ENCODE measurements at regions not wholly inside any gene's neighbourhood (a gene's known extent, or its start where the extent isn't known, plus 50 kb on each side); places are given as distances from the start of the nearest gene placed in this dataset.

GRCh38 chr18:4987452-4988405 lies 209.3 kb downstream of the AKAIN1 start:
- Histone ChIP-seq H3K4me2 (ENCODE audit: low read depth, low read length, poor library complexity, severe bottlenecking) (no peak overlapping the region), H3K4me1 (ENCODE audit: insufficient read depth, low read length, poor library complexity, severe bottlenecking) (no peaks in the 10 kb centered on the region), H3F3A (ENCODE audit: low read depth) (no peaks in the 10 kb centered on the region), H3K79me2 (ENCODE audit: insufficient read depth, low read length) (no peaks in the 10 kb centered on the region), H2AFZ (ENCODE audit: low read length) (no peak overlapping the region), H3K9ac (ENCODE audit: low read depth, low read length, poor library complexity, severe bottlenecking) (no peak overlapping the region), H3K36me3 (ENCODE audit: insufficient read depth, low read length) (no peaks in the 10 kb centered on the region), H3K27me3 (ENCODE audit: insufficient read depth, low read length, poor library complexity, severe bottlenecking) (no peaks in the 10 kb centered on the region), H3K4me3 (ENCODE audit: low read length, poor library complexity, severe bottlenecking) (no peak overlapping the region), H4K20me1 (ENCODE audit: insufficient read depth, low read length, poor library complexity, severe bottlenecking) (no peaks in the 10 kb centered on the region), H3K9me3 (ENCODE audit: insufficient read depth, low read depth, low read length) (peaks cover 11% of the 10 kb centered on the region; the same call in 1 of the 2 replicates), H3K9me2 (replicated peaks; ENCODE audit: low read depth, low read length) (no peaks in the 10 kb centered on the region)
- no peak for TF ChIP-seq CTCF (conservative IDR thresholded peaks at IDR 0.05; ENCODE audit: low read length)
- TF ChIP-seq EZH2phosphoT487 (IDR thresholded peaks at IDR 0.05; ENCODE audit: borderline replicate concordance) = no peak

DNA sequence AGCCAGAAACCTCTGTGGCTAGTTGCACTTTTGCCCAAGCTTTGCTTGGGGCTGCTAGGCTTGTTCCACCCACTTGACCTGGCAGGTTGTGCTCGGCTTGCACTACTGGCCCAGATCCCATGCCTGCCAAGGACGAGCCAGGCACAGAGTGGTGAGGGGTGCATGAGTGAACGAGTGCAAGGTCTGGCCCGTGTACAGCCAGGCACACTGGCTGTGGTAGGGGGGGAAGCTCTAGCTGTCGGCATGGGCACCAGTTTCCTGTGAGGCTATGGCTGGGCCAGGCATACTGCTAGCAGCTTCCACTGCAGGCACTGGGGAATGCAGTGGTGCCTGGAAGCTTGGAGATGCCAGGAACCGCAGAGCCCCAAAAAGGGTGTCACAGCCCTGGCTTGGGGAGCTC lies 210.4 kb downstream of the AKAIN1 start:
- H3K4me3 ChIP-seq (ENCODE audit: low read length, poor library complexity, severe bottlenecking) = no peak overlapping the region
- no peak overlapping the region for H3K9ac ChIP-seq (ENCODE audit: low read depth, low read length, poor library complexity, severe bottlenecking)
- H3K27me3 ChIP-seq (ENCODE audit: insufficient read depth, low read length, poor library complexity, severe bottlenecking) = no peaks in the 10 kb centered on the region
- H3K36me3 ChIP-seq (ENCODE audit: insufficient read depth, low read length) = no peaks in the 10 kb centered on the region
- no peaks in the 10 kb centered on the region for H3K79me2 ChIP-seq (ENCODE audit: insufficient read depth, low read length)
- H4K20me1 ChIP-seq (ENCODE audit: insufficient read depth, low read length, poor library complexity, severe bottlenecking) = no peaks in the 10 kb centered on the region
- no peaks in the 10 kb centered on the region for H3K9me2 ChIP-seq (replicated peaks; ENCODE audit: low read depth, low read length)
- no peak overlapping the region for H3K4me2 ChIP-seq (ENCODE audit: low read depth, low read length, poor library complexity, severe bottlenecking)
- TF ChIP-seq CTCF (conservative IDR thresholded peaks at IDR 0.05; ENCODE audit: low read length) (no peak), EZH2phosphoT487 (IDR thresholded peaks at IDR 0.05; ENCODE audit: borderline replicate concordance) (no peak)
- H2AFZ ChIP-seq (ENCODE audit: low read length) = no peak overlapping the region
- H3K9me3 ChIP-seq (ENCODE audit: insufficient read depth, low read depth, low read length) = peaks cover 4% of the 10 kb centered on the region; the same call in 1 of the 2 replicates
- H3F3A ChIP-seq (ENCODE audit: low read depth) = no peaks in the 10 kb centered on the region
- no peaks in the 10 kb centered on the region for H3K4me1 ChIP-seq (ENCODE audit: insufficient read depth, low read length, poor library complexity, severe bottlenecking)

- H3K9me3 ChIP-seq (ENCODE audit: insufficient read depth, low read depth, low read length) = peaks cover 4% of the 10 kb centered on the region; the same call in 1 of the 2 replicates
- no peak overlapping the region for H2AFZ ChIP-seq (ENCODE audit: low read length)
- H3K79me2 ChIP-seq (ENCODE audit: insufficient read depth, low read length) = no peaks in the 10 kb centered on the region
- no peaks in the 10 kb centered on the region for H3K9me2 ChIP-seq (replicated peaks; ENCODE audit: low read depth, low read length)
- no peak overlapping the region for H3K9ac ChIP-seq (ENCODE audit: low read depth, low read length, poor library complexity, severe bottlenecking)
- no peaks in the 10 kb centered on the region for H4K20me1 ChIP-seq (ENCODE audit: insufficient read depth, low read length, poor library complexity, severe bottlenecking)
- no peaks in the 10 kb centered on the region for H3F3A ChIP-seq (ENCODE audit: low read depth)
- no peak for TF ChIP-seq EZH2phosphoT487 (IDR thresholded peaks at IDR 0.05; ENCODE audit: borderline replicate concordance)
- TF ChIP-seq CTCF (conservative IDR thresholded peaks at IDR 0.05; ENCODE audit: low read length) = no peak
- no peak overlapping the region for H3K4me2 ChIP-seq (ENCODE audit: low read depth, low read length, poor library complexity, severe bottlenecking)
- no peaks in the 10 kb centered on the region for H3K27me3 ChIP-seq (ENCODE audit: insufficient read depth, low read length, poor library complexity, severe bottlenecking)
- no peak overlapping the region for H3K4me3 ChIP-seq (ENCODE audit: low read length, poor library complexity, severe bottlenecking)
- H3K36me3 ChIP-seq (ENCODE audit: insufficient read depth, low read length) = no peaks in the 10 kb centered on the region
- no peaks in the 10 kb centered on the region for H3K4me1 ChIP-seq (ENCODE audit: insufficient read depth, low read length, poor library complexity, severe bottlenecking)
Measured at GRCh38 chr18:4986066-4986465, 211.0 kb downstream of the AKAIN1 start.
